Activated T-helper 9 cell treated with anti-CD3 and anti-CD28 coated beads, Interleukin-2, amount 50 U/mL, for 16 hours (primary cell): ENCODE measurements at regions not wholly inside any gene's neighbourhood (a gene's known extent, or its start where the extent isn't known, plus 50 kb on each side); places are given as distances from the start of the nearest gene placed in this dataset.
A peak's percentile ranks its signal among the peaks of the same experiment; 100 is the strongest.

ENCODE experiments used
- DNase-seq: peaks from one replicate; pipeline ENCODE4 v3.0.0-alpha.2; 2020; ENCODE audit warnings: low read depth

GRCh38 chr3:11089931-11090330, 64.4 kb upstream of the HRH1 start:
- DNase-seq, result no peak

DNA sequence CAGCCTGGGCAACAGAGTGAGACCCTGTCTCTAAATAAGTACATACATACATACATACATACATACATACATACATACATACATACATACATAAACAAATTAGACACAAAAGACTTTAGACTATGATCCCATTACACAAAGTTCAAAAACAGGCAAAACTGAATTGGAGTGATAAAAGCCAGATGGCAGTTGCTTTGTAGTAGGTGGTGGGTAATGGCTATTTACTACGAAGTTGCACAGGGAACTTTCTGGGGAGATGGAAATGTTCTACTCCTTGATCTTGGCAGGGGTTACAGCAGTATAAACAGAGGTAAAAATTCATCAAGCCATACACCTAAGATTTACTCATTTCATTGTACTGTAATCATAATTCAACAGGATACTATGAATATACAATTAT, 63.7 kb upstream of the HRH1 start:
- DNase-seq, result no peak

DNA sequence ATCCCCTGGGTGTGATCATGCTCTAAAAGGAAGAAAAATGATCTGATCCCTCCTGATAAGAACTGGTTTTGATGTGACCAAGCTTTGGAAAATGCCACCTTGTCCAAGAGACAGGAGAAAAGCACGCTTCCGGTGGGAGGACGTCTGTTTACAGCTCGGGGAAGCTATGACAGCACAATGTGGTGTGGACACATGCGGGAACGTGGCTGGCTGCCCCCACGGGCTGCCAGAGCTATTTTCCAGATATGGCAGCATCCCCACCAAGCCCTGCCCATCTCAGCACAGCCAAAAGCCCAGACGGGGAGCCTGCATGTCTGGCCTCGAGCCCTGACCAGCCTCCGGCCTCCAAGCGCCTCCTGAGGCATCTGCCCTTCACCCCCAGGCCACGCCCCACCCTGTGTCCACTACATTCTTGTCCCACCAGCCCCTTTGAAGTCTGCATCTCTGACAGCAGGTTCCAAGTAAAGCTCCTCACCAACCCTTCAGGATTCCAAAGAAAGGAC, 63.2 kb upstream of the HRH1 start:
- DNase-seq, result no peak

- no peak for DNase-seq
Measured at GRCh38 chr3:11091791-11092190, 62.5 kb upstream of the HRH1 start.

- no peak for DNase-seq
Measured at GRCh38 chr3:11093823-11094340, 60.4 kb upstream of the HRH1 start.

DNA sequence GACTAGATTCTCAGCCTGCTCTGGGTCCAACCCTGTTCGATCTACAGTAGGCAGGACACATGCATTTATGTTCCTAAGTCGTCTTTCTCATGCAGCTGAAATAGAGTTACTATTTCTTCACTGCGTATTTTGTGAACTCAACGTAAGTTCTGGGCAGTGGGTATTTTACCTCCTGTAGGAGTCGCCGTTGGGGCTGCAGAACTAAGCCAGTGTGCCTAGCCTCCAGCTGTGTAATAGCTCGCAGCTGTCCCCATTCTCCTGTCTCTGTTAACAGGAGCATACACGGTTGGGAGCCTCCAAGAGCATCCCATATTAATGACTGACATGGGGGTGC, 58.4 kb upstream of the HRH1 start:
- no peak for DNase-seq

- DNase-seq, result peak; percentile 42
Measured at GRCh38 chr3:11096266-11097139, 57.8 kb upstream of the HRH1 start.

DNA sequence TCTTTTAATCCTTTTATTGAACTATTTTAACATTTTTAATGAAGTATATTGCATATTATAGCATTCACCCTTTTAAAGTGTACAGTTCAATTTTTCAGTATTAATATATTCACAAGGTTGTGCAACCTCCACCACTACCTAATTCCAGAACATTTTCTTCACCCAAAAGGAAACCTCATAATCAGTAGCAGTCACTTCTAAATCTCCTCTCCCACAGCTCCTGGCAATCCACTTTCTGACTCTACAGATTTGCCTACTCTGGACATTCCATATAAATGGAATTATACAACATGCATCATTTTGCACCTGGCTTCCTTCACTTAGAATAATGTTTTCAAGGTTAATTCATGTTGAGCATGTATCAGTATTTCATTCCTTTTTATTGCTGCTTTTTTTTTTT, 55.0 kb upstream of the HRH1 start:
- DNase-seq, result no peak
